CD4-positive, CD25-positive, alpha-beta regulatory T cell (primary cell): ENCODE measurements at regions not wholly inside any gene's neighbourhood (a gene's known extent, or its start where the extent isn't known, plus 50 kb on each side); places are given as distances from the start of the nearest gene placed in this dataset.
"Not testable (repeated sequence)": the region's sequence is repeated elsewhere in the genome, so short reads cannot be mapped to it uniquely, and the experiment has no call there.

Experiments
- ATAC-seq, 2 donors: fragments of 150-1000 bp; cut with Tn5 transposase; one replicate each; pipeline ENCODE4 v1.10.0; 2021; ENCODE audit warnings: low read depth in 2 of 2, moderate number of reproducible peaks in 2 of 2, moderate library complexity in 1 of 2
- DNase-seq, 3 donors: peaks; one replicate each; pipeline versions ENCODE4 v3.0.0 to v3.0.0-alpha.2; 2012 to 2022; ENCODE audit warnings: mixed read lengths in 1 of 3
- H3K27ac ChIP-seq: one replicate; pipeline ENCODE4 v1.7.0; 2013; ENCODE audit warnings: mild to moderate bottlenecking, low read length; ENCODE audit not compliant: insufficient read depth, poor library complexity, severe bottlenecking
- H3K27me3 ChIP-seq: one replicate; pipeline ENCODE4 v1.7.0; 2013; ENCODE audit warnings: low read length; ENCODE audit not compliant: control insufficient read depth, insufficient read depth
- H3K36me3 ChIP-seq: one replicate; pipeline ENCODE4 v1.7.0; 2013; ENCODE audit warnings: mild to moderate bottlenecking, low read length, moderate library complexity; ENCODE audit not compliant: control insufficient read depth, insufficient read depth
- H3K4me1 ChIP-seq: 2 replicates; pipeline ENCODE4 v1.7.0; 2013; ENCODE audit warnings: mild to moderate bottlenecking, low read length; ENCODE audit not compliant: insufficient read depth, control insufficient read depth, poor library complexity, severe bottlenecking
- H3K4me3 ChIP-seq: one replicate; pipeline ENCODE4 v1.7.0; 2013; ENCODE audit warnings: low read depth, mild to moderate bottlenecking, low read length, moderate library complexity
- H3K9me3 ChIP-seq, 2 experiments: 1 replicate in 1 of 2; 2 replicates in 1 of 2; pipeline ENCODE4 v1.7.0; 2013; ENCODE audit warnings: low read length in 2 of 2, mild to moderate bottlenecking in 1 of 2, moderate library complexity in 1 of 2; ENCODE audit not compliant: control insufficient read depth in 2 of 2
- H3K27ac Mint-ChIP-seq, 3 donors: one replicate each; pipeline ENCODE4 v1.8.0; 2020 to 2022; ENCODE audit warnings: mild to moderate bottlenecking in 3 of 3, mixed read lengths in 3 of 3, moderate library complexity in 2 of 3
- H3K27me3 Mint-ChIP-seq: one replicate; pipeline ENCODE4 v1.8.0; 2022; ENCODE audit warnings: mild to moderate bottlenecking, mixed read lengths
- H3K36me3 Mint-ChIP-seq: one replicate; pipeline ENCODE4 v1.8.0; 2020; ENCODE audit warnings: mixed read lengths
- H3K4me1 Mint-ChIP-seq, 4 donors: one replicate each; pipeline ENCODE4 v1.8.0; 2020 to 2022; ENCODE audit warnings: mixed read lengths in 4 of 4, mild to moderate bottlenecking in 1 of 4
- H3K4me3 Mint-ChIP-seq, 4 donors: one replicate each; pipeline ENCODE4 v1.8.0; 2020 to 2022; ENCODE audit warnings: mild to moderate bottlenecking in 4 of 4, mixed read lengths in 4 of 4, moderate library complexity in 3 of 4
- H3K9me3 Mint-ChIP-seq, 7 donors: one replicate each; pipeline ENCODE4 v1.8.0; 2020 to 2022; ENCODE audit warnings: mixed read lengths in 7 of 7, mild to moderate bottlenecking in 3 of 7, moderate library complexity in 2 of 7

GRCh38 chr1:220431554-220432239, 96.2 kb upstream of the MARK1 start:
- no peaks in the 10 kb centered on the region for H3K27me3 ChIP-seq
- H3K4me1 ChIP-seq: no peaks in the 10 kb centered on the region
- Mint-ChIP-seq H3K4me3 (no peak overlapping the region), H3K27me3 (no peaks in the 10 kb centered on the region), H3K4me1 (no peaks in the 10 kb centered on the region), H3K9me3 (peaks cover 0 to 1% (median 0%) of the 10 kb centered on the region in 7 donors), H3K27ac (no peak overlapping the region), H3K36me3 (no peaks in the 10 kb centered on the region)
- ATAC-seq: no peak
- H3K27ac ChIP-seq: no peak overlapping the region
- no peak for DNase-seq
- no peaks in the 10 kb centered on the region for H3K9me3 ChIP-seq
- H3K36me3 ChIP-seq: no peaks in the 10 kb centered on the region
- no peak overlapping the region for H3K4me3 ChIP-seq

- Mint-ChIP-seq H3K27ac (no peak overlapping the region), H3K36me3 (no peaks in the 10 kb centered on the region), H3K9me3 (peaks cover 0 to 1% (median 0%) of the 10 kb centered on the region in 7 donors), H3K4me1 (no peaks in the 10 kb centered on the region), H3K27me3 (no peaks in the 10 kb centered on the region), H3K4me3 (no peak overlapping the region)
- H3K4me3 ChIP-seq: no peak overlapping the region
- H3K36me3 ChIP-seq: no peaks in the 10 kb centered on the region
- ATAC-seq: no peak
- no peaks in the 10 kb centered on the region for H3K4me1 ChIP-seq
- H3K27me3 ChIP-seq: no peaks in the 10 kb centered on the region
- no peak overlapping the region for H3K27ac ChIP-seq
- H3K9me3 ChIP-seq: no peaks in the 10 kb centered on the region
- DNase-seq: no peak
Measured at GRCh38 chr1:220430586-220430985, 97.3 kb upstream of the MARK1 start.

GRCh38 chr1:220430059-220430458, 97.9 kb upstream of the MARK1 start:
- Mint-ChIP-seq H3K4me3 (no peak overlapping the region), H3K4me1 (no peaks in the 10 kb centered on the region), H3K36me3 (no peaks in the 10 kb centered on the region), H3K9me3 (peaks cover 0 to 1% (median 0%) of the 10 kb centered on the region in 7 donors), H3K27ac (no peak overlapping the region), H3K27me3 (no peaks in the 10 kb centered on the region)
- Histone ChIP-seq H3K4me3 (no peak overlapping the region), H3K27ac (no peak overlapping the region), H3K4me1 (no peaks in the 10 kb centered on the region), H3K27me3 (no peaks in the 10 kb centered on the region), H3K36me3 (no peaks in the 10 kb centered on the region), H3K9me3 (no peaks in the 10 kb centered on the region)
- ATAC-seq (no peak), DNase-seq (no peak)

GRCh38 chr1:220426989-220427388, 100.9 kb upstream of the MARK1 start:
- H3K36me3 ChIP-seq: no peaks in the 10 kb centered on the region
- H3K27ac Mint-ChIP-seq: no peak overlapping the region

GRCh38 chr1:220425852-220426251, 102.1 kb upstream of the MARK1 start:
- DNase-seq (no peak), ATAC-seq (no peak)
- no peaks in the 10 kb centered on the region for H3K4me1 Mint-ChIP-seq
- Histone ChIP-seq H3K36me3 (no peaks in the 10 kb centered on the region), H3K27ac (no peak overlapping the region), H3K4me3 (no peak overlapping the region), H3K9me3 (no peaks in the 10 kb centered on the region), H3K27me3 (no peaks in the 10 kb centered on the region), H3K4me1 (no peaks in the 10 kb centered on the region)
- H3K27ac Mint-ChIP-seq: no peak overlapping the region
- no peaks in the 10 kb centered on the region for H3K27me3 Mint-ChIP-seq
- H3K9me3 Mint-ChIP-seq: peaks cover 0 to 7% (median 0%) of the 10 kb centered on the region in 7 donors
- H3K36me3 Mint-ChIP-seq: no peaks in the 10 kb centered on the region
- H3K4me3 Mint-ChIP-seq: no peak overlapping the region

More at GRCh38 chr1:220426989-220427388, 100.9 kb upstream of the MARK1 start:
- DNase-seq (no peak), ATAC-seq (no peak)
- H3K27me3 ChIP-seq: no peaks in the 10 kb centered on the region
- no peak overlapping the region for H3K4me3 ChIP-seq
- no peaks in the 10 kb centered on the region for H3K4me1 Mint-ChIP-seq
- no peaks in the 10 kb centered on the region for H3K9me3 ChIP-seq
- H3K36me3 Mint-ChIP-seq: no peaks in the 10 kb centered on the region
- H3K4me3 Mint-ChIP-seq: no peak overlapping the region
- H3K27me3 Mint-ChIP-seq: no peaks in the 10 kb centered on the region
- no peak overlapping the region for H3K27ac ChIP-seq
- no peaks in the 10 kb centered on the region for H3K4me1 ChIP-seq
- H3K9me3 Mint-ChIP-seq: peaks cover 0 to 7% (median 0%) of the 10 kb centered on the region in 7 donors

- Histone ChIP-seq H3K4me1 (no peaks in the 10 kb centered on the region), H3K36me3 (no peaks in the 10 kb centered on the region), H3K27me3 (no peaks in the 10 kb centered on the region), H3K27ac (no peak overlapping the region), H3K9me3 (no peaks in the 10 kb centered on the region), H3K4me3 (no peak overlapping the region)
- ATAC-seq (no peak), DNase-seq (no peak)
- Mint-ChIP-seq H3K36me3 (no peaks in the 10 kb centered on the region), H3K9me3 (peaks cover 0 to 7% (median 0%) of the 10 kb centered on the region in 7 donors), H3K4me1 (no peaks in the 10 kb centered on the region), H3K27ac (no peak overlapping the region), H3K27me3 (no peaks in the 10 kb centered on the region), H3K4me3 (no peak overlapping the region)
Measured at GRCh38 chr1:220421508-220421907, 106.4 kb upstream of the MARK1 start.

GRCh38 chr1:220420726-220421125, 107.2 kb upstream of the MARK1 start:
- Mint-ChIP-seq H3K27me3 (no peaks in the 10 kb centered on the region), H3K4me1 (no peaks in the 10 kb centered on the region), H3K36me3 (no peaks in the 10 kb centered on the region), H3K27ac (no peak overlapping the region), H3K9me3 (peaks cover 0 to 7% (median 0%) of the 10 kb centered on the region in 7 donors), H3K4me3 (no peak overlapping the region)
- no peak overlapping the region for H3K4me3 ChIP-seq
- H3K27ac ChIP-seq: no peak overlapping the region
- H3K4me1 ChIP-seq: no peaks in the 10 kb centered on the region
- DNase-seq (no peak), ATAC-seq (no peak)
- H3K27me3 ChIP-seq: no peaks in the 10 kb centered on the region
- H3K9me3 ChIP-seq: no peaks in the 10 kb centered on the region
- H3K36me3 ChIP-seq: no peaks in the 10 kb centered on the region

GRCh38 chr1:220412382-220412781, 115.6 kb upstream of the MARK1 start:
- H3K27ac ChIP-seq, H3K27ac Mint-ChIP-seq, H3K27me3 Mint-ChIP-seq, ATAC-seq, H3K36me3 Mint-ChIP-seq, H3K36me3 ChIP-seq, H3K4me1 Mint-ChIP-seq, H3K4me1 ChIP-seq, H3K4me3 Mint-ChIP-seq, H3K27me3 ChIP-seq, H3K4me3 ChIP-seq, H3K9me3 ChIP-seq, DNase-seq, H3K9me3 Mint-ChIP-seq: not testable (repeated sequence)
